WERI-Rb-1 (cell line): ENCODE measurements at regions not wholly inside any gene's neighbourhood (a gene's known extent, or its start where the extent isn't known, plus 50 kb on each side); places are given as distances from the start of the nearest gene placed in this dataset.

Source experiments
- DNase-seq: peaks from one replicate; pipeline ENCODE4 v3.0.0-alpha.2; 2020
- H3K27ac ChIP-seq: fragments of 250-450 bp; sonication (Bioruptor Pico); 2 replicates; pipeline ENCODE4 v1.5.1; 2020; ENCODE audit warnings: mild to moderate bottlenecking, moderate library complexity
- H3K27me3 ChIP-seq: fragments of 250-450 bp; sonication (Bioruptor Pico); 2 replicates; pipeline ENCODE4 v1.5.1; 2021; ENCODE audit warnings: mild to moderate bottlenecking, low read depth, moderate library complexity; ENCODE audit not compliant: insufficient read depth, severe bottlenecking
- H3K36me3 ChIP-seq: fragments of 250-450 bp; sonication (Bioruptor Pico); 2 replicates; pipeline ENCODE4 v1.5.1; 2020; ENCODE audit warnings: mild to moderate bottlenecking, moderate library complexity
- H3K4me3 ChIP-seq: 2 replicates; pipeline ENCODE4 v1.5.1; 2011; ENCODE audit warnings: low read depth, mild to moderate bottlenecking, control low read depth, low read length
- H3K9me3 ChIP-seq: fragments of 250-450 bp; sonication (Bioruptor Pico); 2 replicates; pipeline ENCODE4 v1.5.1; 2021; ENCODE audit warnings: mild to moderate bottlenecking, moderate library complexity; ENCODE audit not compliant: severe bottlenecking
- CTCF ChIP-seq: IDR thresholded peaks from 2 replicates; pipeline ENCODE4 v1.5.1; 2011; ENCODE audit warnings: low read depth, mild to moderate bottlenecking, control low read depth, inconsistent platforms, low read length

- Histone ChIP-seq H3K27ac (no peak overlapping the region), H3K27me3 (no peaks in the 10 kb centered on the region)
- no peak for TF ChIP-seq CTCF
These were observed 134.3 kb upstream of the PIEZO2 start for GRCh38 chr18:11283479-11284161.

GRCh38 chr18:11279461-11279860, 130.1 kb upstream of the PIEZO2 start:
- TF ChIP-seq CTCF = no peak
- DNase-seq = no peak
- Histone ChIP-seq H3K4me3 (no peak overlapping the region), H3K36me3 (no peaks in the 10 kb centered on the region), H3K27me3 (no peaks in the 10 kb centered on the region), H3K9me3 (no peaks in the 10 kb centered on the region), H3K27ac (no peak overlapping the region)

More at GRCh38 chr18:11283479-11284161, 134.3 kb upstream of the PIEZO2 start:
- no peak for DNase-seq
- Histone ChIP-seq H3K9me3 (no peaks in the 10 kb centered on the region), H3K4me3 (no peak overlapping the region), H3K36me3 (no peaks in the 10 kb centered on the region)

GRCh38 chr18:11276678-11277077, 127.3 kb upstream of the PIEZO2 start:
- H3K27ac ChIP-seq = no peak overlapping the region
- peaks cover 2% of the 10 kb centered on the region for H3K27me3 ChIP-seq
- no peaks in the 10 kb centered on the region for H3K36me3 ChIP-seq
- H3K9me3 ChIP-seq = no peaks in the 10 kb centered on the region
- no peak overlapping the region for H3K4me3 ChIP-seq
- DNase-seq = no peak
- TF ChIP-seq CTCF = no peak

GRCh38 chr18:11274144-11274794, 124.9 kb upstream of the PIEZO2 start:
- no peak overlapping the region for H3K27ac ChIP-seq

GRCh38 chr18:11272516-11272915, 123.1 kb upstream of the PIEZO2 start:
- Histone ChIP-seq H3K9me3 (no peaks in the 10 kb centered on the region), H3K27me3 (peaks cover 11% of the 10 kb centered on the region), H3K27ac (no peak overlapping the region), H3K36me3 (no peaks in the 10 kb centered on the region), H3K4me3 (no peak overlapping the region)
- TF ChIP-seq CTCF = no peak
- no peak for DNase-seq

More at GRCh38 chr18:11274144-11274794, 124.9 kb upstream of the PIEZO2 start:
- Histone ChIP-seq H3K9me3 (no peaks in the 10 kb centered on the region), H3K4me3 (no peak overlapping the region), H3K36me3 (no peaks in the 10 kb centered on the region), H3K27me3 (peaks cover 5% of the 10 kb centered on the region)
- no peak for DNase-seq
- no peak for TF ChIP-seq CTCF
